H9 (cell line): ENCODE measurements at regions not wholly inside any gene's neighbourhood (a gene's known extent, or its start where the extent isn't known, plus 50 kb on each side); places are given as distances from the start of the nearest gene placed in this dataset.

Experiments
- DNase-seq: peaks from one replicate; pipeline ENCODE4 v3.0.0-alpha.2; 2017
- H2AFZ ChIP-seq: one replicate; pipeline ENCODE4 v1.6.1; 2013; ENCODE audit warnings: mild to moderate bottlenecking, low read length, control low read depth, moderate library complexity
- H2AK5ac ChIP-seq: 2 replicates; pipeline ENCODE4 v1.6.1; 2013; ENCODE audit warnings: low read length, control low read depth, mixed read lengths; ENCODE audit not compliant: insufficient read length
- H2BK120ac ChIP-seq: one replicate; pipeline ENCODE4 v1.6.1; 2013; ENCODE audit warnings: low read depth, mild to moderate bottlenecking, low read length, control low read depth, inconsistent platforms; ENCODE audit not compliant: poor library complexity, severe bottlenecking
- H2BK12ac ChIP-seq: 2 replicates; pipeline ENCODE4 v1.6.1; 2013; ENCODE audit warnings: low read length, control low read depth, mixed read lengths, low read depth; ENCODE audit not compliant: insufficient read length
- H2BK15ac ChIP-seq: 2 replicates; pipeline ENCODE4 v1.6.1; 2013; ENCODE audit warnings: low read depth, low read length, control low read depth
- H2BK20ac ChIP-seq: one replicate; pipeline ENCODE4 v1.6.1; 2013; ENCODE audit warnings: low read depth, mild to moderate bottlenecking, low read length, control low read depth, inconsistent platforms; ENCODE audit not compliant: poor library complexity, severe bottlenecking
- H2BK5ac ChIP-seq: 2 replicates; pipeline ENCODE4 v1.6.1; 2013; ENCODE audit warnings: low read length, control low read depth, mixed read lengths; ENCODE audit not compliant: insufficient read length
- H3K14ac ChIP-seq: 2 replicates; pipeline ENCODE4 v1.6.1; 2013; ENCODE audit warnings: low read length, control low read depth; ENCODE audit not compliant: insufficient read depth
- H3K18ac ChIP-seq: 2 replicates; pipeline ENCODE4 v1.6.1; 2013; ENCODE audit warnings: low read depth, mild to moderate bottlenecking, mixed read lengths, low read length, control low read depth; ENCODE audit not compliant: insufficient read length
- H3K23ac ChIP-seq: 2 replicates; pipeline ENCODE4 v1.6.1; 2013; ENCODE audit warnings: low read length, control low read depth, mixed read lengths, low read depth; ENCODE audit not compliant: insufficient read length
- H3K23me2 ChIP-seq: 2 replicates; pipeline ENCODE4 v1.6.1; 2013; ENCODE audit warnings: low read depth, mild to moderate bottlenecking, mixed read lengths, low read length, control low read depth; ENCODE audit not compliant: insufficient read length, poor library complexity, severe bottlenecking
- H3K27ac ChIP-seq: 2 replicates; pipeline ENCODE4 v1.5.1; 2013; ENCODE audit warnings: low read length, control low read depth, mixed read lengths, low read depth; ENCODE audit not compliant: insufficient read length
- H3K27me3 ChIP-seq: 2 replicates; pipeline ENCODE4 v1.6.1; 2013; ENCODE audit warnings: low read length, control low read depth, inconsistent platforms; ENCODE audit not compliant: insufficient read depth
- H3K4ac ChIP-seq: 2 replicates; pipeline ENCODE4 v1.6.1; 2013; ENCODE audit warnings: low read depth, mild to moderate bottlenecking, control low read depth, inconsistent platforms, low read length, moderate library complexity
- H3K4me1 ChIP-seq: 2 replicates; pipeline ENCODE4 v1.6.1; 2013; ENCODE audit warnings: low read length, control low read depth, inconsistent platforms; ENCODE audit not compliant: insufficient read depth
- H3K4me2 ChIP-seq: 2 replicates; pipeline ENCODE4 v1.6.1; 2013; ENCODE audit warnings: low read length, control low read depth, mixed read lengths; ENCODE audit not compliant: insufficient read length, insufficient read depth
- H3K56ac ChIP-seq: 2 replicates; pipeline ENCODE4 v1.6.1; 2013; ENCODE audit warnings: low read depth, mild to moderate bottlenecking, mixed read lengths, low read length, control low read depth; ENCODE audit not compliant: insufficient read length
- H3K79me1 ChIP-seq: 2 replicates; pipeline ENCODE4 v1.6.1; 2013; ENCODE audit warnings: low read depth, mild to moderate bottlenecking, moderate library complexity, low read length, control low read depth, inconsistent platforms; ENCODE audit not compliant: insufficient read depth, poor library complexity, severe bottlenecking
- H3K79me2 ChIP-seq: 2 replicates; pipeline ENCODE4 v1.6.1; 2013; ENCODE audit warnings: low read length, control low read depth, inconsistent platforms; ENCODE audit not compliant: insufficient read depth
- H3K9ac ChIP-seq: 2 replicates; pipeline ENCODE4 v1.6.1; 2013; ENCODE audit warnings: low read length, control low read depth, mixed read lengths; ENCODE audit not compliant: insufficient read length; ENCODE audit errors: extremely low read depth
- H3K9me3 ChIP-seq: one replicate; pipeline ENCODE4 v1.6.1; 2013; ENCODE audit warnings: low read depth, low read length, inconsistent platforms; ENCODE audit not compliant: control insufficient read depth
- H3T11ph ChIP-seq: one replicate; pipeline ENCODE4 v1.6.1; 2013; ENCODE audit warnings: mild to moderate bottlenecking, low read length, control low read depth, inconsistent platforms
- H4K20me1 ChIP-seq: one replicate; pipeline ENCODE4 v1.6.1; 2013; ENCODE audit not compliant: control insufficient read depth, insufficient read length, insufficient read depth
- H4K5ac ChIP-seq: 2 replicates; pipeline ENCODE4 v1.6.1; 2013; ENCODE audit warnings: low read depth, mild to moderate bottlenecking, mixed read lengths, low read length, control low read depth; ENCODE audit not compliant: insufficient read length
- H4K8ac ChIP-seq: replicated peaks from 2 replicates; pipeline ENCODE4 v1.6.1; 2013; ENCODE audit warnings: low read length, control low read depth, mixed read lengths, low read depth; ENCODE audit not compliant: insufficient read length
- H4K91ac ChIP-seq: 2 replicates; pipeline ENCODE4 v1.6.1; 2013; ENCODE audit warnings: low read depth, mild to moderate bottlenecking, moderate library complexity, mixed read lengths, low read length, control low read depth; ENCODE audit not compliant: insufficient read length
- H3K27ac Mint-ChIP-seq, 3 experiments: 2 replicates in 2 of 3; 3 replicates in 1 of 3; pipeline ENCODE4 v1.8.0; 2020 to 2021; ENCODE audit warnings: mixed read lengths in 3 of 3, mild to moderate bottlenecking in 1 of 3, moderate library complexity in 1 of 3
- H3K27me3 Mint-ChIP-seq: 2 replicates; pipeline ENCODE4 v1.8.0; 2021; ENCODE audit warnings: low read depth, mild to moderate bottlenecking, moderate library complexity, mixed read lengths
- H3K36me3 Mint-ChIP-seq, 3 experiments: 2 replicates in 2 of 3; 3 replicates in 1 of 3; pipeline ENCODE4 v1.8.0; 2020 to 2021; ENCODE audit warnings: low read depth in 3 of 3, mixed read lengths in 3 of 3; ENCODE audit not compliant: insufficient read depth in 1 of 3
- H3K4me1 Mint-ChIP-seq, 2 experiments: 2 replicates each; pipeline ENCODE4 v1.8.0; 2020; ENCODE audit warnings: mixed read lengths in 2 of 2
- H3K4me3 Mint-ChIP-seq, 2 experiments: 2 replicates in 1 of 2; 3 replicates in 1 of 2; pipeline ENCODE4 v1.8.0; 2020 to 2021; ENCODE audit warnings: mild to moderate bottlenecking in 2 of 2, mixed read lengths in 2 of 2, moderate library complexity in 1 of 2
- H3K9me3 Mint-ChIP-seq, 2 experiments: 2 replicates in 1 of 2; 3 replicates in 1 of 2; pipeline ENCODE4 v1.8.0; 2020; ENCODE audit warnings: mild to moderate bottlenecking in 2 of 2, mixed read lengths in 2 of 2, moderate library complexity in 1 of 2
- CTCF ChIP-seq: fragments of 200-600 bp; sonication (generic); conservative IDR thresholded peaks from 3 replicates; pipeline ENCODE4 v1.8.0; 2021; ENCODE audit warnings: antibody characterized with exemption, mild to moderate bottlenecking
- WGBS: extraction: QIAGEN DNeasy Blood & Tissue Kit; methylation state at CpG from one replicate; pipeline ENCODE4 v1.1.7; 2013; ENCODE audit warnings: missing lambda C conversion rate, low lambda C conversion rate, mixed read lengths; ENCODE audit not compliant: insufficient read length; ENCODE audit errors: extremely low coverage; 5-methylcytosine and 5-hydroxymethylcytosine counted together

DNA sequence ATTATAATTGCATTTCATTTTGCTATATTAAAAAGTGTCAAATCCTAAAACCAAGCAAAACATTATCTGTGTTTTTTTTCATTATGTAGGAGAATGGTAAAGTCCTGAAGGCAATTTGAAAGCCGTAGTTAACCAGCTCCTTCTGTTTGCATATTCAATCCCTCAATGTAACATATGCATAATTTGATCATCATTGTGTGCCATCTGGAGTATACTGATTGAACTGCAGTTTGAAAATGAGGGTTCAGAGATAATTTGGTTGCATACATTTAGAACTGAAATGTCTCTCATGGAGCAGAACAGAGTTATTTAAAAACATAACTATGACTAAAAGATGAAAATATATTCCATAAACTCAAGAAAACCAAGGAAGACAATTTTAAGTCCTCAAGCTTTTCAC, 518.6 kb downstream of the GBE1 start:
- H2BK12ac ChIP-seq = no peak overlapping the region
- Mint-ChIP-seq H3K27me3 (no peaks in the 10 kb centered on the region), H3K4me1 (peaks cover 8 to 9% of the 10 kb centered on the region in 2 experiments), H3K36me3 (no peaks in the 10 kb centered on the region), H3K27ac (no peak overlapping the region), H3K4me3 (no peak overlapping the region), H3K9me3 (no peaks in the 10 kb centered on the region)
- H3K4me1 ChIP-seq = no peaks in the 10 kb centered on the region
- no peak; the same call in 1 of the 3 replicates for TF ChIP-seq CTCF
- H3K9ac ChIP-seq = no peak overlapping the region
- no peaks in the 10 kb centered on the region for H3K27me3 ChIP-seq
- no peak overlapping the region for H3K14ac ChIP-seq
- no peak overlapping the region for H3K27ac ChIP-seq
- H3K4me2 ChIP-seq = no peak overlapping the region
- no peak overlapping the region for H2BK20ac ChIP-seq
- no peaks in the 10 kb centered on the region for H3K79me2 ChIP-seq
- no peak overlapping the region for H2AK5ac ChIP-seq
- H4K8ac ChIP-seq = no peak overlapping the region
- no peaks in the 10 kb centered on the region for H3K23me2 ChIP-seq
- no peak overlapping the region for H3K56ac ChIP-seq
- H4K91ac ChIP-seq = no peak overlapping the region
- no peak overlapping the region for H3K23ac ChIP-seq
- H3K79me1 ChIP-seq = no peaks in the 10 kb centered on the region
- no peaks in the 10 kb centered on the region for H4K20me1 ChIP-seq
- no peaks in the 10 kb centered on the region for H3K9me3 ChIP-seq
- H4K5ac ChIP-seq = no peak overlapping the region
- H2BK15ac ChIP-seq = no peak overlapping the region
- no peak overlapping the region for H2BK5ac ChIP-seq
- H2BK120ac ChIP-seq = no peak overlapping the region
- no peak for DNase-seq
- no CpG with 5 or more reads among the region's 1 CpG for WGBS
- no peak overlapping the region for H3T11ph ChIP-seq
- no peak overlapping the region for H3K4ac ChIP-seq
- no peak overlapping the region for H2AFZ ChIP-seq
- H3K18ac ChIP-seq = no peak overlapping the region
